Activated T-cell treated with anti-CD3 and anti-CD28 coated beads for 24 hours (primary cell): ENCODE measurements at regions not wholly inside any gene's neighbourhood (a gene's known extent, or its start where the extent isn't known, plus 50 kb on each side); places are given as distances from the start of the nearest gene placed in this dataset.
"Not testable (repeated sequence)": the region's sequence is repeated elsewhere in the genome, so short reads cannot be mapped to it uniquely, and the experiment has no call there.

Experiments
- DNase-seq: peaks from one replicate; pipeline ENCODE4 v3.0.0-alpha.2; 2020; ENCODE audit warnings: low read depth

GRCh38 chr5:56420323-56420722 lies 187.2 kb upstream of the ANKRD55 start:
- no peak for DNase-seq

- DNase-seq = no peak
Measured at GRCh38 chr5:56419667-56420066, 186.5 kb upstream of the ANKRD55 start.

- DNase-seq = no peak
Measured at GRCh38 chr5:56415356-56415765, 182.2 kb upstream of the ANKRD55 start.

- DNase-seq = no peak
Measured at GRCh38 chr5:56414066-56414465, 180.9 kb upstream of the ANKRD55 start.

GRCh38 chr5:56413546-56413945 lies 180.4 kb upstream of the ANKRD55 start:
- DNase-seq = no peak

GRCh38 chr5:56412601-56413379 lies 179.7 kb upstream of the ANKRD55 start:
- no peak for DNase-seq

GRCh38 chr5:56410696-56411095 lies 177.6 kb upstream of the ANKRD55 start:
- no peak for DNase-seq

GRCh38 chr5:56409331-56410190 lies 176.4 kb upstream of the ANKRD55 start:
- DNase-seq = no peak

- no peak for DNase-seq
Measured at GRCh38 chr5:56406838-56407237, 173.7 kb upstream of the ANKRD55 start.

GRCh38 chr5:56406221-56406620 lies 173.1 kb upstream of the ANKRD55 start:
- no peak for DNase-seq

- no peak for DNase-seq
Measured at GRCh38 chr5:56405116-56405908, 172.2 kb upstream of the ANKRD55 start.

GRCh38 chr5:56402266-56403220 lies 169.4 kb upstream of the ANKRD55 start:
- no peak for DNase-seq

GRCh38 chr5:56397796-56398195 lies 164.7 kb upstream of the ANKRD55 start:
- not testable (repeated sequence) for DNase-seq

- no peak for DNase-seq
Measured at GRCh38 chr5:56396634-56397033, 163.5 kb upstream of the ANKRD55 start.

GRCh38 chr5:56389261-56389660 lies 156.1 kb upstream of the ANKRD55 start:
- no peak for DNase-seq

- DNase-seq = no peak
Measured at GRCh38 chr5:56388229-56388985, 155.3 kb upstream of the ANKRD55 start.

- DNase-seq = no peak
Measured at GRCh38 chr5:56386046-56386445, 152.9 kb upstream of the ANKRD55 start.

- no peak for DNase-seq
Measured at GRCh38 chr5:56384186-56384585, 151.1 kb upstream of the ANKRD55 start.

GRCh38 chr5:56383761-56384160 lies 150.6 kb upstream of the ANKRD55 start:
- no peak for DNase-seq

- no peak for DNase-seq
Measured at GRCh38 chr5:56382896-56383295, 149.8 kb upstream of the ANKRD55 start.
